ENCODE measurements at regions not wholly inside any gene's neighbourhood (a gene's known extent, or its start where the extent isn't known, plus 50 kb on each side); places are given as distances from the start of the nearest gene placed in this dataset.

DNA sequence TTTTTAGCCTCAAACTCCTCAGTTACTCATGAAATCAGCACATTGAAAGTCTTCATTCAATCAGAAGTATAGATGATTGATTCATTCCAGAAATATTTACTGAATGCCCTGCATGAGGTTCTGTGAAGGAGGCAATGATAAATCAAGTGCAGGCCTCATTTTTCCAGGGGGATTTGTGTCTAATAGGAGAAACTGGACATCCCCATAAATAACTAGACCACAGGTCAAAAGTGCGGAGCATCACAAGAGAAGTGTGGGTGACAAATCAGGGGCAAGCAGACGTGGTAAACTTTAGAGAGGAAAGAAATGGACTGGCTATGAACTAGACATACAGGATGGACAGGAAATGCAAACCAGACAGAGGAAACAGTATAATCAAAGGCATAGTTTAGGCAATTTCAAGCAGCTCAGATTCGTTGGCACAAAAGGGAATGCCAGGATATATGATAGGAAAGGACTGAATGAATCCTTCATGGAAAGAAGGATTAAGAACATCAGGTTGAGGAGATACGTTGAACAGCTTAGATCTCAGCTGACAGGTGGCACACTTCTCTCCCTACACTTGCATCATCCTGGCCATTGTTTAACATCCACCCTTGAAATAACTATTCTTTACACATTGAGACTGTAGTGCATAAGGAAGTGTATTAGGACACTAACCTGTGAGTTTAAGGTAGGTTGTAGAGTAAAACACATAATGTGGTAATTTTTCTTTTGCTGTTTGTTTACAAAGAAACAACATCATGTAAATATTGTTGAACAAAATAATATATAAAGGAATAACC is 69.6 kb upstream of the RASGEF1B start:
- H3K9me3 Mint-ChIP-seq (ENCODE audit: low read depth), result peaks cover 10% of the 10 kb centered on the region
- ChIA-PET POLR2A (no interaction called here), CTCF (no interaction called here)
- intact Hi-C loops (cut with DNase I, micrococcal nuclease), result no loop called here
- no peak overlapping the region for H3K4me3 Mint-ChIP-seq
- H3K27me3 Mint-ChIP-seq, result no peaks in the 10 kb centered on the region
- no peaks in the 10 kb centered on the region for H3K36me3 Mint-ChIP-seq (ENCODE audit: low read depth)
- DNase-seq, result no peak
- no peaks in the 10 kb centered on the region for H3K4me1 Mint-ChIP-seq
- ATAC-seq, result no peak
- no peak overlapping the region for H3K27ac Mint-ChIP-seq

- Mint-ChIP-seq H3K4me3 (no peak overlapping the region), H3K4me1 (no peaks in the 10 kb centered on the region), H3K27me3 (no peaks in the 10 kb centered on the region), H3K9me3 (ENCODE audit: low read depth) (peaks cover 10% of the 10 kb centered on the region), H3K36me3 (ENCODE audit: low read depth) (no peaks in the 10 kb centered on the region), H3K27ac (no peak overlapping the region)
- DNase-seq, result no peak
- CTCF ChIA-PET, result interaction anchor here (0.6 to 0.7 kb wide), 2 partner anchors 96 to 130 kb away, joined by 3 to 4 read pairs; no protein-coding TSS in a partner anchor
- ATAC-seq, result no peak
- intact Hi-C loops (cut with DNase I, micrococcal nuclease), result no loop called here
- POLR2A ChIA-PET, result no interaction called here
Measured at GRCh38 chr4:81538716-81539427, 67.2 kb upstream of the RASGEF1B start.

DNA sequence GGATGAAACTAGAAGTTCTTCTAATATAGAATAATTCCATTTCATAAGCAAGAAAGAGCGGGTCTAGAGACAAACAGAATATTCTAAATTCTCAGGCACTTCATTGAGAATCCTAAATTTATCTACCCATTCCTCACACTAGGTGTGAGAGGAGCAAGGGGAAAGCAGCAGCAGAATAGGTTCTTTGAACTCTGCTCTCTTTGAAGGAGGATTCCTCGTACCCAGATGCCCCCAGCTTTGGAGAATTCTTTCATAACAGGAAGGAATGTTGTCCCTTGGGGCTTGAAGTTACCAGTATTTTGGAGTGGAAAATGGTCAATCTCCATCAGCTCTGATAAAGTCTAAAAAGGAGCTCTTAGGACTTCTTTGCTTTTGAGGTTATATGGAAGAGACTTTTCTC is 59.7 kb upstream of the RASGEF1B start:
- Mint-ChIP-seq H3K27ac (no peak overlapping the region), H3K4me3 (no peak overlapping the region), H3K36me3 (ENCODE audit: low read depth) (no peaks in the 10 kb centered on the region), H3K9me3 (ENCODE audit: low read depth) (peaks cover 14% of the 10 kb centered on the region), H3K4me1 (no peaks in the 10 kb centered on the region), H3K27me3 (no peaks in the 10 kb centered on the region)
- ATAC-seq (no peak), DNase-seq (no peak)
- intact Hi-C loops (cut with DNase I, micrococcal nuclease), result no loop called here
- ChIA-PET CTCF (interaction anchor here (0.6 to 1.3 kb wide), 3 partner anchors 10 to 652 kb away, joined by 3 to 4 read pairs (median 3); no protein-coding TSS in a partner anchor), POLR2A (no interaction called here)

GRCh38 chr4:81528979-81529378 is 57.3 kb upstream of the RASGEF1B start:
- no peak overlapping the region for H3K4me3 Mint-ChIP-seq
- H3K27me3 Mint-ChIP-seq, result no peaks in the 10 kb centered on the region
- CTCF ChIA-PET, result interaction anchor here (1.0 to 1.7 kb wide), 3 partner anchors 9 to 61 kb away, joined by 3 to 7 read pairs (median 3); no protein-coding TSS in a partner anchor
- ATAC-seq (no peak), DNase-seq (no peak)
- peaks cover 17% of the 10 kb centered on the region for H3K9me3 Mint-ChIP-seq (ENCODE audit: low read depth)
- H3K36me3 Mint-ChIP-seq (ENCODE audit: low read depth), result no peaks in the 10 kb centered on the region
- intact Hi-C loops (cut with DNase I, micrococcal nuclease), result no loop called here
- no peak overlapping the region for H3K27ac Mint-ChIP-seq
- POLR2A ChIA-PET, result no interaction called here
- no peaks in the 10 kb centered on the region for H3K4me1 Mint-ChIP-seq

GRCh38 chr4:81528200-81528599 is 56.5 kb upstream of the RASGEF1B start:
- intact Hi-C loops (cut with DNase I, micrococcal nuclease), result no loop called here
- Mint-ChIP-seq H3K4me1 (no peaks in the 10 kb centered on the region), H3K27me3 (no peaks in the 10 kb centered on the region), H3K4me3 (no peak overlapping the region), H3K36me3 (ENCODE audit: low read depth) (no peaks in the 10 kb centered on the region), H3K9me3 (ENCODE audit: low read depth) (peaks cover 15% of the 10 kb centered on the region), H3K27ac (no peak overlapping the region)
- no peak for DNase-seq
- ChIA-PET POLR2A (no interaction called here), CTCF (interaction anchor here (0.6 to 1.7 kb wide), 2 partner anchors 9 to 1446 kb away, joined by 3 to 7 read pairs; no protein-coding TSS in a partner anchor)
- no peak for ATAC-seq

- ATAC-seq, result no peak
- Mint-ChIP-seq H3K27ac (no peak overlapping the region), H3K27me3 (no peaks in the 10 kb centered on the region), H3K9me3 (ENCODE audit: low read depth) (peaks cover 15% of the 10 kb centered on the region), H3K4me1 (no peaks in the 10 kb centered on the region), H3K36me3 (ENCODE audit: low read depth) (no peaks in the 10 kb centered on the region), H3K4me3 (no peak overlapping the region)
- CTCF ChIA-PET, result interaction anchor here (0.6 to 1.9 kb wide), 2 partner anchors 62 to 246 kb away, joined by 3 to 5 read pairs; no protein-coding TSS in a partner anchor
- intact Hi-C loops (cut with DNase I, micrococcal nuclease), result no loop called here
- POLR2A ChIA-PET, result no interaction called here
- DNase-seq, result no peak
Measured at GRCh38 chr4:81527709-81528108, 56.0 kb upstream of the RASGEF1B start.

DNA sequence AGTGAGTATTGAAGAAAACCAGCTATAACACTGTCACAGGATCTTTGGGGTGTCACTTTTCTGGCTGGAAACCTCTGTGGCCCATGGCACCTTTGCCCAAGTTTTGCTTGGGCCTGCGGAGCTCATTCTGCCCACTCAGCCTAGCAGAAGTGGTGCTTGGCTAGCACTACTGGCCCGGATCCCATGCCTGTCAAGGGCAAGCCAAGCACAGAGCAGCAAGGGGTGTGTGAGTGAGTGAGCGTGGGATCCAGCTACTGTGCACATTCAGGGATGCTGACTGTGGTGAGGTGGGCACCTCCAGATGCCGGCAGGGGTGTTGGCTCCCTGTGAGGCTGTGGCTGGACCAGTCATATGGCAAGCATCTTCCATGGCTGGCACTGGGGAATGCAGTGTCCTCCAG is 55.4 kb upstream of the RASGEF1B start:
- H3K4me3 Mint-ChIP-seq, result no peak overlapping the region
- peaks cover 15% of the 10 kb centered on the region for H3K9me3 Mint-ChIP-seq (ENCODE audit: low read depth)
- no peak for ATAC-seq
- no peak overlapping the region for H3K27ac Mint-ChIP-seq
- POLR2A ChIA-PET, result interaction anchor here (0.6 kb wide), 1 partner anchor 57 kb away, joined by 3 read pairs; no protein-coding TSS in a partner anchor
- H3K36me3 Mint-ChIP-seq (ENCODE audit: low read depth), result no peaks in the 10 kb centered on the region
- CTCF ChIA-PET, result interaction anchor here (0.6 to 1.9 kb wide), 3 partner anchors 18 to 247 kb away, joined by 3 to 5 read pairs (median 3); no protein-coding TSS in a partner anchor
- intact Hi-C loops (cut with DNase I, micrococcal nuclease), result no loop called here
- H3K4me1 Mint-ChIP-seq, result no peaks in the 10 kb centered on the region
- no peak for DNase-seq
- no peaks in the 10 kb centered on the region for H3K27me3 Mint-ChIP-seq

- no peak overlapping the region for H3K4me3 Mint-ChIP-seq
- no peaks in the 10 kb centered on the region for H3K27me3 Mint-ChIP-seq
- H3K36me3 Mint-ChIP-seq (ENCODE audit: low read depth), result no peaks in the 10 kb centered on the region
- DNase-seq (no peak), ATAC-seq (no peak)
- no peaks in the 10 kb centered on the region for H3K4me1 Mint-ChIP-seq
- no peak overlapping the region for H3K27ac Mint-ChIP-seq
- CTCF ChIA-PET, result interaction anchor here (1.2 to 1.9 kb wide), 4 partner anchors 16 to 61 kb away, joined by 3 to 5 read pairs (median 3); no protein-coding TSS in a partner anchor
- peaks cover 15% of the 10 kb centered on the region for H3K9me3 Mint-ChIP-seq (ENCODE audit: low read depth)
- intact Hi-C loops (cut with DNase I, micrococcal nuclease), result no loop called here
- POLR2A ChIA-PET, result interaction anchor here (0.6 kb wide), 1 partner anchor 56 kb away, joined by 3 read pairs; no protein-coding TSS in a partner anchor
Measured at GRCh38 chr4:81526706-81527105, 55.0 kb upstream of the RASGEF1B start.

GRCh38 chr4:81523672-81524327 is 52.1 kb upstream of the RASGEF1B start:
- intact Hi-C loops (cut with DNase I, micrococcal nuclease), result no loop called here
- no peaks in the 10 kb centered on the region for H3K27me3 Mint-ChIP-seq
- no peaks in the 10 kb centered on the region for H3K36me3 Mint-ChIP-seq (ENCODE audit: low read depth)
- DNase-seq, result no peak
- ChIA-PET POLR2A (no interaction called here), CTCF (interaction anchor here (0.6 to 1.3 kb wide), 3 partner anchors 11 to 886 kb away, joined by 3 read pairs; no protein-coding TSS in a partner anchor)
- H3K9me3 Mint-ChIP-seq (ENCODE audit: low read depth), result peaks cover 12% of the 10 kb centered on the region
- no peak overlapping the region for H3K27ac Mint-ChIP-seq
- no peaks in the 10 kb centered on the region for H3K4me1 Mint-ChIP-seq
- no peak for ATAC-seq
- no peak overlapping the region for H3K4me3 Mint-ChIP-seq

GRCh38 chr4:81522711-81523110 is 51.0 kb upstream of the RASGEF1B start:
- Mint-ChIP-seq H3K27me3 (no peaks in the 10 kb centered on the region), H3K36me3 (ENCODE audit: low read depth) (no peaks in the 10 kb centered on the region), H3K27ac (no peak overlapping the region), H3K4me1 (no peaks in the 10 kb centered on the region), H3K4me3 (no peak overlapping the region), H3K9me3 (ENCODE audit: low read depth) (peaks cover 8% of the 10 kb centered on the region)
- ChIA-PET POLR2A (interaction anchor here (0.5 kb wide), 1 partner anchor 173 kb away, joined by 3 read pairs; no protein-coding TSS in a partner anchor), CTCF (interaction anchor here (1.1 to 1.3 kb wide), 2 partner anchors 10 to 42 kb away, joined by 3 read pairs; no protein-coding TSS in a partner anchor)
- DNase-seq (no peak), ATAC-seq (no peak)
- intact Hi-C loops (cut with DNase I, micrococcal nuclease), result no loop called here

DNA sequence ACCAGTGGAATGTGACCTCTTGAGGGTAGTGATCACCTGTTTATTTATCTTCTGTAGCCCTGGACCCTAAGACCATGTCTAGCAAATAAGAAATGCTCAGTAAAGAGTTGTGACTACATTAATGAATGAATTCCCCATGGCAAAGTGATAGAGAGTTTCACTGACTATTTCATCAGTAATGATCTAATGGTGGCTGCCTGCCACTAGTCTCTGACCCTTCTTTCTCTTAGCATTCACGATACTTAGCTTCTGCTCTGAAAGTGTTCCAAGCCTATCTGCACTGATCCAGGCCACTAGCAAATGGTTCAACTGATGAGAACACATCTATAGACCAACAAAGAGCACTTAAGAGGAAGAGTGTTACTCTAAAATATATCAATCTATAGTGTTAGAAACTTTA is 50.0 kb upstream of the RASGEF1B start:
- ATAC-seq, result no peak
- no peaks in the 10 kb centered on the region for H3K36me3 Mint-ChIP-seq (ENCODE audit: low read depth)
- H3K27ac Mint-ChIP-seq, result no peak overlapping the region
- no peak for DNase-seq
- H3K4me3 Mint-ChIP-seq, result no peak overlapping the region
- ChIA-PET POLR2A (no interaction called here), CTCF (interaction anchor here (0.9 kb wide), 1 partner anchor 9 kb away, joined by 3 read pairs; no protein-coding TSS in a partner anchor)
- peaks cover 6% of the 10 kb centered on the region for H3K9me3 Mint-ChIP-seq (ENCODE audit: low read depth)
- no peaks in the 10 kb centered on the region for H3K4me1 Mint-ChIP-seq
- intact Hi-C loops (cut with DNase I, micrococcal nuclease), result no loop called here
- H3K27me3 Mint-ChIP-seq, result no peaks in the 10 kb centered on the region

Data from activated CD4-positive, alpha-beta T cell treated with anti-CD3 and anti-CD28 coated beads for 36 hours (primary cell).